HL-60 (cell line): ENCODE measurements at regions not wholly inside any gene's neighbourhood (a gene's known extent, or its start where the extent isn't known, plus 50 kb on each side); places are given as distances from the start of the nearest gene placed in this dataset.

Source experiments
- DNase-seq, 2 experiments: peaks; one replicate each; pipeline ENCODE4 v3.0.0-alpha.2; 2010 to 2020; ENCODE audit warnings: low read depth in 1 of 2, low spot score in 1 of 2
- H3K27ac ChIP-seq: fragments of 250-450 bp; sonication (Bioruptor Pico); replicated peaks from 2 replicates; pipeline ENCODE4 v1.5.1; 2020; ENCODE audit warnings: mild to moderate bottlenecking, moderate library complexity
- H3K27me3 ChIP-seq: fragments of 250-450 bp; sonication (Bioruptor Pico); 2 replicates; pipeline ENCODE4 v1.5.1; 2021; ENCODE audit warnings: mild to moderate bottlenecking, moderate library complexity; ENCODE audit not compliant: insufficient read depth, poor library complexity, severe bottlenecking
- H3K4me3 ChIP-seq: replicated peaks from 2 replicates; pipeline ENCODE4 v1.5.1; 2011; ENCODE audit warnings: mild to moderate bottlenecking, control low read depth, low read length; ENCODE audit not compliant: insufficient read depth
- GABPA ChIP-seq: IDR thresholded peaks from 2 replicates; pipeline ENCODE4 v1.6.1; 2012; ENCODE audit warnings: low read depth
- POLR2AphosphoS5 ChIP-seq: IDR thresholded peaks from 2 replicates; pipeline ENCODE4 v1.6.1; 2012; ENCODE audit warnings: low read depth
- REST ChIP-seq: IDR thresholded peaks from 2 replicates; pipeline ENCODE4 v1.6.1; 2012; ENCODE audit warnings: low read depth; ENCODE audit not compliant: insufficient replicate concordance
- SPI1 ChIP-seq: IDR thresholded peaks from 2 replicates; pipeline ENCODE4 v1.6.1; 2012; ENCODE audit warnings: low read depth, mild to moderate bottlenecking, borderline replicate concordance
- TF ChIP-seq, protein P1 (sequence below): IDR thresholded peaks from one replicate; pipeline ENCODE4 v1.5.1; 2011; ENCODE audit warnings: low read length, control low read depth, inconsistent platforms; ENCODE audit not compliant: insufficient read depth

DNA sequence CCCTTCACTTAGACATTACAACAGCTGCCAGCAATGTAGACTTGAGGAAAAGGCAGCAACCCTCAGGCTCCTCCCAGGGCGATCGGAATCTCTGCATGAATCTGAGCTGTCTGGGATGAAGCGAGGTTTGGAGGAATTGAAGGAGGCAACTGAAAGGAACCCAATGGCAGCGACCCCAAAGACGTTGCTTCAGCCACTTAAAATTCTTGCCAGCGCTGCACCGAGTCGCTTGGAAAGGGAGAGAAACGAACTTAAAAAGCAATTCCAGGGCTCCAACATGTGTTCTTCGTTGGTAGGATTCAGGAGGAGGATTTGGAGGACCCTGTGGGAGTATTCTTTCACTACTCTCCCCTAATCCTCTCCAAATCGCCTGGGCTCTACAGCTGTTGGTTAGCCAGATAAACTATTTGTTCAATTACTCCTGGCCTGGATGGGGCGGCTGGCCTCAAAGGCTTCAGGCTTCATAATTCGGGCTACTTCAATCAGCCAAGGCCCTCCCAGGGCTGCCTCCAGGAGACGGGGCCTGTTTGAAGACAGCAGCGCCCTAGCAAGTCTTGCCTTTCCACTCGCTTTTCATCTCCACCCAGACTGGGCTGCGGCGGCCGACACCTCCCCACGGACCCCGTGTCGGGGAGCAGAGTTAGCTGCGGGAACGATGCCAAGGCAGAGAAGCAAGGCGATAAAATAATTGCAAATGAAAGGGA, 72.4 kb upstream of the TMEM45B start:
- TF ChIP-seq, protein P1, sequence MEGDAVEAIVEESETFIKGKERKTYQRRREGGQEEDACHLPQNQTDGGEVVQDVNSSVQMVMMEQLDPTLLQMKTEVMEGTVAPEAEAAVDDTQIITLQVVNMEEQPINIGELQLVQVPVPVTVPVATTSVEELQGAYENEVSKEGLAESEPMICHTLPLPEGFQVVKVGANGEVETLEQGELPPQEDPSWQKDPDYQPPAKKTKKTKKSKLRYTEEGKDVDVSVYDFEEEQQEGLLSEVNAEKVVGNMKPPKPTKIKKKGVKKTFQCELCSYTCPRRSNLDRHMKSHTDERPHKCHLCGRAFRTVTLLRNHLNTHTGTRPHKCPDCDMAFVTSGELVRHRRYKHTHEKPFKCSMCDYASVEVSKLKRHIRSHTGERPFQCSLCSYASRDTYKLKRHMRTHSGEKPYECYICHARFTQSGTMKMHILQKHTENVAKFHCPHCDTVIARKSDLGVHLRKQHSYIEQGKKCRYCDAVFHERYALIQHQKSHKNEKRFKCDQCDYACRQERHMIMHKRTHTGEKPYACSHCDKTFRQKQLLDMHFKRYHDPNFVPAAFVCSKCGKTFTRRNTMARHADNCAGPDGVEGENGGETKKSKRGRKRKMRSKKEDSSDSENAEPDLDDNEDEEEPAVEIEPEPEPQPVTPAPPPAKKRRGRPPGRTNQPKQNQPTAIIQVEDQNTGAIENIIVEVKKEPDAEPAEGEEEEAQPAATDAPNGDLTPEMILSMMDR: no peak
- TF ChIP-seq SPI1 (no peak), POLR2AphosphoS5 (no peak), REST (no peak), GABPA (no peak)
- no peak overlapping the region for H3K4me3 ChIP-seq
- no peaks in the 10 kb centered on the region for H3K27me3 ChIP-seq
- DNase-seq: no peak
- H3K27ac ChIP-seq: no peak overlapping the region

- Histone ChIP-seq H3K27ac (no peak overlapping the region), H3K27me3 (peaks cover 11% of the 10 kb centered on the region), H3K4me3 (no peak overlapping the region)
- TF ChIP-seq SPI1 (no peak), POLR2AphosphoS5 (no peak), GABPA (no peak), REST (no peak)
- TF ChIP-seq, protein P1: no peak
- no peak for DNase-seq
Observed at GRCh38 chr11:129747071-129747470, 68.6 kb upstream of the TMEM45B start.

DNA sequence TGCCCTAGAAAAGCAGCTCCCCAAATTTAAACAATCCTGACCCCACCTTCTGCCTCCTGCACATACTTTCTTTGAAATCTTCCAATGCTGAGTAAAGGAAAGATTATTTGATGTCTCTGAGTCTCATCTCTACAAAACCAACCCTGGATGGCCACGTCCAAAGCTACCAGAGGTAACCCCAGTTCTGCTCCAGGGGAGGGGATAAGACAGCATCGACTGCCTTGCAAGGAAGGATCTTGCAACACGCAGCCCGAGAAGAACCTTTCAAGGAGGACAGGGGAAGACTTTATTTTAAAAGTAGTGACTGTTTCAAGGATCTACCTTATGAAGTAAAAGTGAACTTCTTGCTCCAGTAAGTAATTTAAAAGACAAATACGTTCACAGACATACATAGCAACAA, 66.5 kb upstream of the TMEM45B start:
- DNase-seq: no peak
- TF ChIP-seq REST: no peak
- no peak for TF ChIP-seq SPI1
- TF ChIP-seq, protein P1: no peak
- no peak for TF ChIP-seq GABPA
- TF ChIP-seq POLR2AphosphoS5: no peak
- Histone ChIP-seq H3K4me3 (no peak overlapping the region), H3K27me3 (peaks cover 11% of the 10 kb centered on the region), H3K27ac (no peak overlapping the region)
